Adrenal gland (tissue), 5 donors: ENCODE measurements at regions not wholly inside any gene's neighbourhood (a gene's known extent, or its start where the extent isn't known, plus 50 kb on each side); places are given as distances from the start of the nearest gene placed in this dataset.

Experiments
- POLR2A ChIP-seq, 2 donors: fragments of 450-650 bp; IDR thresholded peaks; one replicate each; pipeline ENCODE4 v1.6.1; 2017; ENCODE audit warnings: antibody characterized with exemption in 2 of 2, mild to moderate bottlenecking in 2 of 2, moderate library complexity in 1 of 2
- TF ChIP-seq, protein P1 (sequence below), 6 experiments: fragments of 450-650 bp in 4 of 6; fragments of 200-600 bp in 2 of 6; sonication (generic) in 1 of 6; IDR thresholded peaks; 1 replicate in 5 of 6; 2 replicates in 1 of 6; pipeline versions ENCODE4 v1.5.1 to v1.8.0; 2016 to 2021; ENCODE audit warnings: antibody characterized with exemption in 6 of 6, mild to moderate bottlenecking in 2 of 6, moderate library complexity in 1 of 6
- donor health status: DM: no; HTN: no; CAD: no.

DNA sequence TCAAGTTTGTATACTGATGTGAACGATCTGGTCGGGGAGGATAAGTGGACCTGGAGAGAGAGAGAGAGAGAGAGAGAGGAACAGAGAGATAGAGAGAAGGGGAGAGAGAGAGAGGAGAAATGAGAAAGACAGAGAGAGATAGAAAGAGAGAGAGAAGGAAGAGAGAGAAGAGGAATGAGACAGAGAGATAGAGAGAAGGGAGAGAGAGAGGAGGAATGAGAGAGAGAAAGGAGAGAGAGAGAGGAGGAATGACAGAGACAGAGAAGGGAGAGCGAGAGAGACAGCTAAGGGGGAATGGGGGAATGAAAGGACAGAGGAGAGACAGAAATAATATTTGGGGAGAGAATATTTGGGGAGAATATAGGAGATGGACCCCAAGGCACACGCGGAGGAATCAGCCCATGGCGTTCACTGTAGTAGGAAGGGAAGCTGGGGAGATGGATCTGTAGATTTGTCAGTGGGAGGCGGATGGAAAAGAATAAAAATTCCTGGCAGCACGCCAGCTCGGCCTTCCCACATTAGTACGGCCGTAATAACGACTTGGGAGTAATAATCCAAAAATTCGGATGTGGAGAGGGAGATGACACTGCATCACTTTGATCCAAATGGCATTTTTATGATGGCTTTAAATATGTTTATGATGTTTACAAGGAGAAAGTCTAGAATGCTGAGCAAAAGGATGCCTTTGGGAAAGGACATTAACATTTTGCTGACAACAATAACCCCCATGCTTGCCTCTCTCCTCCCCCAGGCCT lies 159.8 kb upstream of the KCNJ6 start:
- TF ChIP-seq, protein P1, sequence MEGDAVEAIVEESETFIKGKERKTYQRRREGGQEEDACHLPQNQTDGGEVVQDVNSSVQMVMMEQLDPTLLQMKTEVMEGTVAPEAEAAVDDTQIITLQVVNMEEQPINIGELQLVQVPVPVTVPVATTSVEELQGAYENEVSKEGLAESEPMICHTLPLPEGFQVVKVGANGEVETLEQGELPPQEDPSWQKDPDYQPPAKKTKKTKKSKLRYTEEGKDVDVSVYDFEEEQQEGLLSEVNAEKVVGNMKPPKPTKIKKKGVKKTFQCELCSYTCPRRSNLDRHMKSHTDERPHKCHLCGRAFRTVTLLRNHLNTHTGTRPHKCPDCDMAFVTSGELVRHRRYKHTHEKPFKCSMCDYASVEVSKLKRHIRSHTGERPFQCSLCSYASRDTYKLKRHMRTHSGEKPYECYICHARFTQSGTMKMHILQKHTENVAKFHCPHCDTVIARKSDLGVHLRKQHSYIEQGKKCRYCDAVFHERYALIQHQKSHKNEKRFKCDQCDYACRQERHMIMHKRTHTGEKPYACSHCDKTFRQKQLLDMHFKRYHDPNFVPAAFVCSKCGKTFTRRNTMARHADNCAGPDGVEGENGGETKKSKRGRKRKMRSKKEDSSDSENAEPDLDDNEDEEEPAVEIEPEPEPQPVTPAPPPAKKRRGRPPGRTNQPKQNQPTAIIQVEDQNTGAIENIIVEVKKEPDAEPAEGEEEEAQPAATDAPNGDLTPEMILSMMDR (IDR thresholded peaks at IDR 0.05) = no peak
- TF ChIP-seq POLR2A (IDR thresholded peaks at IDR 0.05) = no peak
